GM12865 (cell line): ENCODE measurements at regions not wholly inside any gene's neighbourhood (a gene's known extent, or its start where the extent isn't known, plus 50 kb on each side); places are given as distances from the start of the nearest gene placed in this dataset.

ENCODE experiments used
- DNase-seq: peaks from one replicate; pipeline ENCODE4 v3.0.0; 2010; ENCODE audit warnings: low read depth
- H3K4me3 ChIP-seq: 2 replicates; pipeline ENCODE4 v1.5.1; 2011; ENCODE audit warnings: mild to moderate bottlenecking, low read depth, low read length, control low read depth
- TF ChIP-seq, protein P1 (sequence below): IDR thresholded peaks from 2 replicates; pipeline ENCODE4 v1.5.1; 2011; ENCODE audit warnings: low read length, control low read depth, low read depth, inconsistent platforms; ENCODE audit not compliant: insufficient read depth; ENCODE audit errors: missing control alignments

DNA sequence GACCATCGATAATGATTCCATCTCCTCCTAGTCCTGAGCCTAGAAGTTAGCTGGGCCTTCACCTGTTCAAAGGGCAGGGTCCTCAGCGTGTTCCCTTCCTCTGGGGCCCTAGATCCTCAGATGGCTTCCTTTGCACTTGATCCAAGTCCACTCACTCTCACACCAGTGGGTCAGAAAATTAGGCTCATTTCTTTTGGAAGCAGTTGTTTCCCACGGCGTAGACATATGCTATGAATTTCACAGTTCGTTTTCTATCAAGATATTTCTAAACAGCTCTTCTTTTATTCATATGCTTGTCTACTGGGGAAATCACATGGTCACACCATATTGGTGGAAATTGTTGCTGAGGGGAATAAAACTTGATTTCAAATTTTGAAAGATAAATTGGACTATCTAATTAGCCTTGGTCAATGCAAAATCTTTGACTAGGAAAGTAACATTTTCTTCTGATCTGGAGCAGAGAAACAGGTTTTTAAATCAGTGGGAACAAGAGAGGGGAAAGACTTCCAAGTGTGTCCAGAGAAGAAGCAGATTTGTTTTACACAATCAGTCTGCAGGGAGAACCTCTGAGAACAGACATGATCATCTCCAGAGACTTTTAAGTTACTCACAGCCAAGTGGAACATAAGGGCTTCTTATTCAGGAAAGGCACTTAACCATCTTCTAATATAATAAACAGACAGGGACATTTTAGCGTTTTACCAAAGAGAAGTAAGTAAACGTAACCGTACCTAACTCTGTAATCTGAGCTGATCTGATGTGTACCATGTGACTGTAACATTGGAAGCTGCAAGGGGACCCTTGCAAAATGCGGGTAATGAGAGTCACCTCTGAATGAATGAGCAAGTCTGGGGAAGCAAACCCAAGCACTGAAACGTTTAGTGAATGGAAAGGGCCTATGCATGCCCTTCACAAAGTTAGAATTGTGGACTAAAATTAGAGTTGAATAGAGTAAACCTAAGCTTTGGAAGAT is 455.7 kb upstream of the FAT1 start:
- H3K4me3 ChIP-seq: no peak overlapping the region
- DNase-seq: no peak
- TF ChIP-seq, protein P1, sequence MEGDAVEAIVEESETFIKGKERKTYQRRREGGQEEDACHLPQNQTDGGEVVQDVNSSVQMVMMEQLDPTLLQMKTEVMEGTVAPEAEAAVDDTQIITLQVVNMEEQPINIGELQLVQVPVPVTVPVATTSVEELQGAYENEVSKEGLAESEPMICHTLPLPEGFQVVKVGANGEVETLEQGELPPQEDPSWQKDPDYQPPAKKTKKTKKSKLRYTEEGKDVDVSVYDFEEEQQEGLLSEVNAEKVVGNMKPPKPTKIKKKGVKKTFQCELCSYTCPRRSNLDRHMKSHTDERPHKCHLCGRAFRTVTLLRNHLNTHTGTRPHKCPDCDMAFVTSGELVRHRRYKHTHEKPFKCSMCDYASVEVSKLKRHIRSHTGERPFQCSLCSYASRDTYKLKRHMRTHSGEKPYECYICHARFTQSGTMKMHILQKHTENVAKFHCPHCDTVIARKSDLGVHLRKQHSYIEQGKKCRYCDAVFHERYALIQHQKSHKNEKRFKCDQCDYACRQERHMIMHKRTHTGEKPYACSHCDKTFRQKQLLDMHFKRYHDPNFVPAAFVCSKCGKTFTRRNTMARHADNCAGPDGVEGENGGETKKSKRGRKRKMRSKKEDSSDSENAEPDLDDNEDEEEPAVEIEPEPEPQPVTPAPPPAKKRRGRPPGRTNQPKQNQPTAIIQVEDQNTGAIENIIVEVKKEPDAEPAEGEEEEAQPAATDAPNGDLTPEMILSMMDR: no peak

DNA sequence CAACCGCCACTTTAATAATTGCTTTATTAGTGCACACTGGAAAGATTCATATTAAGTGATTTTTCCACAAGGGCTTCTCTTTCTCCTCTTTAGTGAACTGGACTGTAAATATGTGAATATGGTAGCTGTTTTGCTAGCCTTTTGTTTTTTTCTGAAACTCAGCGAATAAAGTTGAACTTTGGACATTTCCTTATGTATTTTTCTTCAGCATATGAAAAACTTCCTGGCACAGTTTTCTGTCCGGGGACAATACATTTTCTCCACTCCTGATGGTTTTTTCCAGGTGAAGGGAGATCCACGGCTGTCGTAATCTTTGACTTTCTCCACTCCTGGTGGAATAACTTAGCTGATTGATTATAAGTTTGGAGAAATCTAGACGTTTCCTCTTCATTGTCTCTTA is 457.4 kb upstream of the FAT1 start:
- H3K4me3 ChIP-seq: no peak overlapping the region
- TF ChIP-seq, protein P1: no peak
- DNase-seq: no peak

DNA sequence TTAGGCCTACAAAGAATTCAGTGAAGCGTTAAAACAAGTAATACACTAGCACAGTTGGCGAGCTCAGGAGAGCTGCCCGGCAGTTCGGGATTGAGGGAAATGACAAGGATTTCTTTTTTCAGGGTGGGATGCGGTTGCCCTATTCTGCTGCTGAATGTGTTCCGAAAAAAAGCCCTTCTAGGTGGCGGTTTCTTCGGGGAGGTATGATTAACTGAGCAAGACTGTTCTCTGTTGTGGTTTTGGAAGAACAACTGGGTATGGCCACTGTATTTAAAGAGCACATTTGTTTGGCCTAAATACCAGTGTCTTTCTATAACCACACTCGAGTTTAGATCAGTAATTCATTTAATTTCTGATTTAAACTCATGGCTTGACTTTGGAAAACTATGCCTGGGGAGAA is 459.7 kb upstream of the FAT1 start:
- H3K4me3 ChIP-seq: no peak overlapping the region
- TF ChIP-seq, protein P1: no peak
- DNase-seq: no peak

DNA sequence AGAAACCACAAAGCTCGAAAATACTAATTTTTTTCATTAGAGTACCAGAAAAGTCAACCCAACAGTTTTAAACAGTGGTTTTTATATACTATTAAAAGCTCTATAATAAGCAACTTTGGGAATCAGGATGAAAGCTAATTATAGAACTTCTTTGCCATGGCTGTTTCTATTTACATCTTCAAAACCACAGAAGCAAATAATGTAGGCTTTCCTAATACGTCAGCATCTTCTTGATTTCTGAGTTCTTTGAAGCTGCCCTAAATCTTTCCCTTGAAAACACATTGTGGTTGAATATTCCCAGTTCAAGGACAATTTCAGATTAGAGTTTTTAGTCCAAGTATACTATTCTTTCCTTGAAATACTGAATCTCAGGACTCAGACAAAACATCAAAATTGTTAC is 460.2 kb upstream of the FAT1 start:
- TF ChIP-seq, protein P1: no peak
- DNase-seq: no peak
- no peak overlapping the region for H3K4me3 ChIP-seq

DNA sequence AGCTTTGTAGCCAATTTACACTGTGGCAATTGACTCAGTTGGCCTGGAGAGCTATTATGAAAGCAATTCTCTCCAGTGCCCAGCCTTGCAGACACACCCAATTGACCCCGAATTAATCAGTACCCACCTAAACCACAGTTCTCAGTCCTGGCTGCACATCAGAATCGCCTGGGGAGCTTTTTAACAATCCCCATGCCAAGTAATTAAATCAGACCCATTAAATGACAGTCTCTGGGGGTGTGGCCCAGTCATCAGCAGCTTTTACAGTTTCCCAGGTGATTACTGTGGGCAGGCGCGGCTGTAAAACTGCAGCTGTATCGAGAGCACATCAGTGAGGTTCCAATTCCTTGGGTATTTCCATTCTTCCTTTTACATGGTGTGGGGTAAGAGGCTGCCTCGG is 460.9 kb upstream of the FAT1 start:
- TF ChIP-seq, protein P1: no peak
- no peak for DNase-seq
- no peak overlapping the region for H3K4me3 ChIP-seq

DNA sequence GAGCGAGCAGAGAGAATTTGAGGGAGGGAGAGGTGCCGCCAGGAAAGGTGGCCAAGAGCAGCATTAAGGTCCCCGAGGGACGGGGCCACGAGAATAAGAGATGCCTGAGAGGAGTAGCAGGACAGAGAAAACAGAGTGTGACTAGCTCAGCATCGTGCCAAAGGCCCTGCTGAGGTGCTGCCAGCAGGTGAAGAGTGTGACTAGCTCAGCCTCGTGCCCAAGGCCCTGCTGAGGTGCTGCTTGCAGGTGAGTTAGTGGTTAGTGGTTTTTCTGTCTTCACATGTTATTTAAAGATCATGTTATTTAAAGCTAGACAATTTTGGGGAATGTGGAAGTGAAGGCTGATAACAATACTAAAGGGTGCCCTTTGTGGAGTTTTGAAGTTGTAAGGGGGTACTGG is 464.5 kb upstream of the FAT1 start:
- no peak overlapping the region for H3K4me3 ChIP-seq
- DNase-seq: no peak
- TF ChIP-seq, protein P1: no peak
